NCI-H1436 (cell line): ENCODE measurements at regions not wholly inside any gene's neighbourhood (a gene's known extent, or its start where the extent isn't known, plus 50 kb on each side); places are given as distances from the start of the nearest gene placed in this dataset.

Source experiments
- DNase-seq: peaks from one replicate; lab custom pipeline; 2025; lab: John Stamatoyannopoulos, UW

GRCh38 chr7:53699215-53699837, 663.9 kb downstream of the POM121L12 start:
- no peak for DNase-seq

- no peak for DNase-seq
These were observed 683.7 kb downstream of the POM121L12 start for GRCh38 chr7:53719122-53719521.

GRCh38 chr7:53740971-53741370, 705.5 kb downstream of the POM121L12 start:
- no peak for DNase-seq

- no peak for DNase-seq
These were observed 708.4 kb downstream of the POM121L12 start for GRCh38 chr7:53743697-53744402.

- no peak for DNase-seq
These were observed 708.9 kb downstream of the POM121L12 start for GRCh38 chr7:53744403-53744760.

GRCh38 chr7:53756946-53757345, 721.5 kb downstream of the POM121L12 start:
- no peak for DNase-seq

- no peak for DNase-seq
These were observed 732.8 kb downstream of the POM121L12 start for GRCh38 chr7:53768186-53768585.

- no peak for DNase-seq
These were observed 736.3 kb downstream of the POM121L12 start for GRCh38 chr7:53771701-53772100.

- DNase-seq = no peak
These were observed 740.9 kb downstream of the POM121L12 start for GRCh38 chr7:53776323-53776722.

- no peak for DNase-seq
These were observed 752.4 kb upstream of the VSTM2A start for GRCh38 chr7:53789741-53790140.

- DNase-seq = no peak
These were observed 747.4 kb upstream of the VSTM2A start for GRCh38 chr7:53794816-53795215.

GRCh38 chr7:53800746-53801145, 741.4 kb upstream of the VSTM2A start:
- DNase-seq = no peak

GRCh38 chr7:53806119-53806518, 736.1 kb upstream of the VSTM2A start:
- no peak for DNase-seq

GRCh38 chr7:53811555-53812079, 730.6 kb upstream of the VSTM2A start:
- DNase-seq = no peak

GRCh38 chr7:53812135-53812534, 730.0 kb upstream of the VSTM2A start:
- no peak for DNase-seq

- no peak for DNase-seq
These were observed 706.9 kb upstream of the VSTM2A start for GRCh38 chr7:53835301-53835700.

- DNase-seq = no peak
These were observed 664.5 kb upstream of the VSTM2A start for GRCh38 chr7:53877688-53878087.

GRCh38 chr7:53900856-53901528, 641.2 kb upstream of the VSTM2A start:
- DNase-seq = no peak

GRCh38 chr7:53904355-53904754, 637.8 kb upstream of the VSTM2A start:
- DNase-seq = no peak

- no peak for DNase-seq
These were observed 624.5 kb upstream of the VSTM2A start for GRCh38 chr7:53917637-53918036.

- no peak for DNase-seq
These were observed 622.2 kb upstream of the VSTM2A start for GRCh38 chr7:53920011-53920410.

GRCh38 chr7:53940483-53940882, 601.7 kb upstream of the VSTM2A start:
- DNase-seq = no peak

- no peak for DNase-seq
These were observed 594.4 kb upstream of the VSTM2A start for GRCh38 chr7:53947732-53948131.
